HG03196 (cell line): ENCODE measurements at regions not wholly inside any gene's neighbourhood (a gene's known extent, or its start where the extent isn't known, plus 50 kb on each side); places are given as distances from the start of the nearest gene placed in this dataset.

Source experiments
- ATAC-seq: cut with Tn5 transposase; IDR thresholded peaks from one replicate; pipeline ENCODE4 v1.9.1; 2021; ENCODE audit not compliant: unreplicated experiment

DNA sequence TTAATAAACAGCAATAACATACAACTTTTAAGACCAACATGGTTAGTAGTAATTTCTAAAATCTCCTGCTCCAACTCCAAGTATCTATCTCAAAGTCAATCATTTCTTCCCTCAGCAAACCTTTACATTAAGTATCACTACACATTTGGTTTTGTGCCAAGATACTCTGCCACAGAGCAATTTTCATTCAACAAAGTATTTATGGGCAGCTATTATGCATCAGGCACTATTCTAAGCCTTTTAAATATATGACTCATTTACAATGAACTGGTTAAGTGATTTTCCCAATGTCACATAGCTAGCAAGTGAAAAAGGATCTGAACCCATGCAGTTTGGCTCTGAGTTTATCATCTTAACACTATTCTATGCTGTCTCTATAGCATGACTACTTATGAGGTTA lies 264.3 kb downstream of the NOL4 start:
- no peak for ATAC-seq

DNA sequence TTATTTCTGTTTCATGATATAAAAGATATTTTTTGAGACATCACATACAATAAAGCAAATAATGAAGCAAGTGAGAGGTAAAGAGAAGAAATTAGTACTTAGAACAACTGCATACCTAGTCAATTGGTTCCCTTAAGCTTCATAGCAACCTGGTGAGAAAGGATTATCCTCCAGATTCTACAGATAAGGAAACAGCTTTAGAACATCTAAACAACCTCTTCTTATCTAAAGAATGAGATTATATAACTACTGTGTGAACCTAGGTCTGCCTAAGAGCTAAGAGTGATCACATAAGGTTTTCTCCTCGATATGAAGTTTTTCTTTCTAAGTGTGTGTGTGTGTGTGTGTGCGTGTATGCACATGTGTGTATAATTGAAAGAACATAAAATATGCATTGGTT lies 265.1 kb downstream of the NOL4 start:
- no peak for ATAC-seq

- no peak for ATAC-seq
These were observed 267.0 kb downstream of the NOL4 start for GRCh38 chr18:33957707-33958106.

DNA sequence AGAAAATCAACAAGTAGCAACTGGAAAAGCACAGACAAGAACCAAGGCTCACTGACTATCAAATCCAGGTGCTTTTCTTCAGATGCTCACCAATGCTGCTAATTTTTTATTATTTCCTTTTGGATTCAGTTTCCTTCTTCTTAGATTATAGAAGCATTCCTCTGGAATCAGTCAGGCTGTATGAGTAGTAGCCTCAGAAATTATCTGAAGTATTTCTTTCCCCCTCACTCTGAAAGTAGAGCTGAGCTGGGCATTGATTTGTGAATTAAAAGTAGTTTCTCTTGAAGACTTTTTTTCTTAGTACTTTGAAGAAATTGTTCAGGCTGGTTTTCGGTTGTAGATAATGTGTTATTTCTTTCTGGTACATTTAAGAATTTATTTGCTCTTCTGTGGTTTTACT lies 273.7 kb downstream of the NOL4 start:
- ATAC-seq, result no peak

- ATAC-seq, result no peak
These were observed 278.4 kb downstream of the NOL4 start for GRCh38 chr18:33946336-33946735.

GRCh38 chr18:33944493-33944892 lies 280.2 kb downstream of the NOL4 start:
- no peak for ATAC-seq

GRCh38 chr18:33937270-33937816 lies 287.4 kb downstream of the NOL4 start:
- ATAC-seq, result no peak

DNA sequence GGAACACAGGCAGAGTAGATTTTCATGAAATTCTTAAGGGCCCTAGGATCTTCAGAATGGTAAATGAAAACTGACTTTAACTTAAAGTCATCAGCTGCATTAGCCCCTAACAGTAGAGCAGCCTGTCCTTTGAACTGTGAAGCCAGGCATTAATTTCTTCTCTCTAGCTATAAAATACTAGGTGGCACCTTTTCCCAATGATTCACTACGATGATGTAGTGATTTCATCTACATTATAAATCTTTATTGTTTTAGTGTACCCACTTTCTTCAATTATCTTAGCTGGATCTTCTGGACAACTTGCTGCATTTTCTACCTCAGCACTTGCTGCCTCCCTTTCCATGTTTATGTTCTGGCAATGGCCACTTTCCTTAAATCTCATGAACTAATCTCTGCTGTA lies 290.5 kb downstream of the NOL4 start:
- ATAC-seq, result no peak

- ATAC-seq, result no peak
These were observed 296.5 kb downstream of the NOL4 start for GRCh38 chr18:33928231-33928630.

DNA sequence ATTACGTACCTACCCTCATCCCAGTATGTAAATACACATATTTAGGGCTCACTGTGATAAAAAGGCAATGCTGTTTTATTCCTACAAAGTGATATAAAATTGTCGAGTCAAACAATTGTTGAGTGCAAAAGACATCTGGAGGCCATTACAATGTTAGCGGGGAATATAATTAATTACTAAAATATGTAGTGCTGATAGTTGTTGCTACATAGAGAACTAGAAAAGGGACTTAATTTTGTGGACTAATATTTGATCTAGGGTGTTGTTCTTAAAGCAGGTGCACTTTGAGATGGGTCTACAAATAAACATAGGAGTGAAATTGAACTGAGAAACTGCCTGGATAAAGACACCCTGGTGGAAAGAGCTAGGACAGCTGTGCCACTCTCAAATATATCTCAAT lies 300.1 kb downstream of the NOL4 start:
- no peak for ATAC-seq

- no peak for ATAC-seq
These were observed 300.7 kb downstream of the NOL4 start for GRCh38 chr18:33923980-33924379.

GRCh38 chr18:33918571-33918970 lies 306.1 kb downstream of the NOL4 start:
- no peak for ATAC-seq

DNA sequence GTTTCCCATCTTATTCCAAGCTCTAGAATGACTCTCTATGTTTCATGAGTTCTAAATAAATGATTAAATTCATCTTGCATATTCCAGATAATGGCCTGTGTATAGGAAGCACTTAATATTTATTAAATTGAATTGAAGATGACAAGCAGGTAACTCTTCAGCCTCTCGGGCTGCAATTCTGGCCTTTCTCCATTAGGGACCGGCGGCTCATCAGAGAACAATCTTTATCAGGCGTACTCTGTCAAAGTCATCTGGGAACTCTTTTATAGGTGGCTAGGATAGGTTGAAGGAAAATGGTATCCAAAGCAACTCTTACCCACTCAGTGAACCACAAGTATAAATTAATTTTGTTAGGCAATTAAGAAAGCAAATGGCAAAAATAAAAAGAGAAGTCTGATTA lies 308.5 kb downstream of the NOL4 start:
- ATAC-seq, result no peak

GRCh38 chr18:33914399-33914798 lies 310.3 kb downstream of the NOL4 start:
- ATAC-seq, result no peak

- no peak for ATAC-seq
These were observed 318.7 kb downstream of the NOL4 start for GRCh38 chr18:33906046-33906445.

DNA sequence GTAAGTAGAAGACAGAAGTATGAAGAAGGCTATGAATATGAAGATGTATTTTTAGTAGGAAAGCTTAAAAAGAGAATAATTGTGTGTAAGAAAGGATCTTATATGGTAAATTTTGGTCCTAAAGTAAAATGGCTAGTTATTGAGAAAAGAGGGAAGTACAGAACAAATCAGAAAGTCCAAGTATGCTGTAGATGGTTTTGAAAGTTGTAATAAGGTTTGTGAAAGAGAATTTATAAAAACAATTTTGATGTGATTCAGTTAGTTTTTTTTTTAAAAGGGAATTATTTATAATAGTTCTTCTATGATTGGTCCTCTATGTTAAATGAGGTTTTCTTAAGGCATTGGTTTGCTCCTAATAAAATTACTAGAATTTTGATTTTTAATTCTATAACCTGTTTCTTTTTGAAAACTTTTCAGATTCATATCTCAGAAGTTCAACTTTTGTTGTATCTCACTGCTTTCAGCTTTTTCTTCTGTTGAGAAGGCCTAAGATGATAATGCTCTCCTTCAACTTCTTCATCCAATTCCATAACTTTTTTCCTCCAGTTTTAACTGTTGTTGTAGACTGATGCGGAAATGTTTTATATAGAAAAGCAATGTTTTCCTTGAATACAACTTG lies 322.7 kb downstream of the NOL4 start:
- ATAC-seq, result no peak

DNA sequence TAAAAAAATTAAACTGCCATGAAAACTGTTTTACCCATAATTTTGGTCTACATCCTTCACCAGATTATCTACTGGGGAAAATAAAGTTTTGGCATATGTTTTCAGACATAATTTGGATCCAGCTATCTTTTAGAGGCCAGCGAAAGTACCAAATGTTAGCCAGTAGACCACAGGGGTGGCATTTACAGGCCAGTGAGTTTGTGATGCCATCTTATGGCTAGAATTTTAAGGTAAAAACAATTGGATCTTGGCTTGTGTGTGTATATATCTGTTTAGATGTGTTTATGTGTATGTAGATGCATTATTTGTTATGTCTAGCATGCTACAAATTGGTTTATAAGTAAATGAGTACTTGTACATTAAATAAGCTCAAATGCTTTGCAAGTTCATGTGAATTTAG lies 322.6 kb downstream of the ASXL3 start:
- ATAC-seq, result no peak

- no peak for ATAC-seq
These were observed 320.4 kb downstream of the ASXL3 start for GRCh38 chr18:33898427-33898826.

GRCh38 chr18:33878213-33878612 lies 300.2 kb downstream of the ASXL3 start:
- no peak for ATAC-seq

DNA sequence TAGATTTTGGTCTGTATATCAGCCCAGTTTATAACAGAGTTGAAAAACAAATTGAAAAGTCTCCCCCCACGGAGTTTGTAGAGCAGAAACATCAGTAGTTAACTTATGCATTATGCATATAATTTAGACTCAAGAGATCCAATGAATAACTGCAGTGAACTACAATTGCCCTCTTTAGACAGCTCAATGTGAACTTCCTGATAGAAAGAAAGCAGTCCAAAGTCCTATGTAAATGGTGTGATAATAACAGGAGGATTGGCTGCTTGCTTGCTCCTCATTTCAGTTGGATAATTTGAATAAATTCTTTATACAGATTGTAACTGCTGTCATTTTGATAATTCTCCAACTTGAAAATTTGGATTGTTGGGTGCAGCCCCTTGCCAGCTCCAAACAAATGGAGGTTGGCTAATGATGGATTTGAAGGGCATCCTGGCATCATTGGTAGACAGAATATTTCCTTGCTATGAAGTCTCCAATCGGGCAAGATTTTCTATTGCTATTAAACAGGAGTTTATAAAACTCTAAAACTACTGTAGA lies 297.1 kb downstream of the ASXL3 start:
- ATAC-seq, result no peak

DNA sequence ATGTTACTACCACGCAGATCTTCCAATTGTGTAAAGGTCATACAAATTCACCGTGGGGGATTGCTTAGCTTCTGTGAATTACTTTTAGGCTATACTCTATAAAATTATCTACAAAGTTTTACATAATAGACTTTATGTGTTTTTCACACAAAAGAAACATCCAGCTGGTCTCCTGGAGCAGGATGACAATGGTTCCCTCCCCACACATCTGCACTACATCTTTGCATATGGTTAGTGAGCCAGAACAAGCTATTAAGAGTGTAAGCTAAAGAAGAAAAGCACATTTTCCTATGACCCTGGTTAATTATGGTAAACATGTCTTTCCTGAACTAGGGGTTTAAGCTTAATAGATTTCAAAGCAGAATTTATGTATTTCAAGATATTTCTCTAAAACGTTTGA lies 295.1 kb downstream of the ASXL3 start:
- ATAC-seq, result no peak

- no peak for ATAC-seq
These were observed 293.5 kb downstream of the ASXL3 start for GRCh38 chr18:33871363-33872025.

DNA sequence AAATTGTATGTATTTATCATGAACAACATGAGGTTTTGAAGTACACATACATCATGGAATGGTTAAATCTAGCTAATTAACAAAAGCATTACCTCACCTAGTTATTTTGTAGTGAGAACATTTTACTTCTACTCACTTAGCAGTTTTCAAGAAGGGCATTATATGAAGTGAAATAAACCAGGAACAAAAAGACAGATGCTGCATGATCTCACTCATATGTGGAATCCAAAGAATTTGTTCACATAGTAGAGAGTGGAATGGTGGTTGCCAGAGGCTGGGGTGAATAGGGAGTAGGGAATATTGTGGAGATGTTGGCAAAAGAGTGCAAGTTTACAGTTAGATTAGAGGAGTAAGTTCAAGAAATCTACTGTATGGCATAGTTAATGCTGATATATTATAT lies 292.0 kb downstream of the ASXL3 start:
- ATAC-seq, result no peak
